Duodenal mucosa (tissue), 2 donors: ENCODE measurements at regions not wholly inside any gene's neighbourhood (a gene's known extent, or its start where the extent isn't known, plus 50 kb on each side); places are given as distances from the start of the nearest gene placed in this dataset.

Experiments
- H3K27ac ChIP-seq: one replicate; pipeline ENCODE4 v1.7.0; 2013; ENCODE audit warnings: low read depth, low read length
- H3K27me3 ChIP-seq, 2 donors: one replicate each; pipeline ENCODE4 v1.7.0; 2013; ENCODE audit warnings: low read length in 2 of 2, control low read depth in 1 of 2; ENCODE audit not compliant: insufficient read depth in 2 of 2, control insufficient read depth in 1 of 2
- H3K36me3 ChIP-seq, 2 donors: one replicate each; pipeline ENCODE4 v1.7.0; 2013; ENCODE audit warnings: low read length in 2 of 2, control low read depth in 1 of 2; ENCODE audit not compliant: insufficient read depth in 2 of 2, control insufficient read depth in 1 of 2
- H3K4me1 ChIP-seq, 2 donors: one replicate each; pipeline ENCODE4 v1.7.0; 2013; ENCODE audit warnings: low read length in 2 of 2, control low read depth in 1 of 2; ENCODE audit not compliant: insufficient read depth in 2 of 2, control insufficient read depth in 1 of 2
- H3K4me3 ChIP-seq, 2 donors: one replicate each; pipeline ENCODE4 v1.7.0; 2013; ENCODE audit warnings: low read length in 2 of 2, low read depth in 1 of 2
- H3K9ac ChIP-seq, 2 donors: one replicate each; pipeline ENCODE4 v1.7.0; 2013; ENCODE audit warnings: low read length in 2 of 2, low read depth in 1 of 2
- H3K9me3 ChIP-seq, 2 donors: one replicate each; pipeline ENCODE4 v1.7.0; 2013; ENCODE audit warnings: low read length in 2 of 2, control low read depth in 1 of 2; ENCODE audit not compliant: control insufficient read depth in 1 of 2

GRCh38 chr2:18849841-18850578 lies 260.6 kb upstream of the NT5C1B start:
- H3K27me3 ChIP-seq, result no peaks in the 10 kb centered on the region
- H3K4me1 ChIP-seq, result no peaks in the 10 kb centered on the region
- no peaks in the 10 kb centered on the region for H3K36me3 ChIP-seq
- no peak overlapping the region for H3K9ac ChIP-seq
- no peak overlapping the region for H3K4me3 ChIP-seq
- H3K9me3 ChIP-seq, result no peaks in the 10 kb centered on the region
- no peak overlapping the region for H3K27ac ChIP-seq

GRCh38 chr2:18848646-18849045 lies 259.3 kb upstream of the NT5C1B start:
- Histone ChIP-seq H3K4me1 (no peaks in the 10 kb centered on the region), H3K36me3 (no peaks in the 10 kb centered on the region), H3K27ac (no peak overlapping the region), H3K27me3 (no peaks in the 10 kb centered on the region), H3K9me3 (no peaks in the 10 kb centered on the region), H3K4me3 (no peak overlapping the region), H3K9ac (no peak overlapping the region)

- no peak overlapping the region for H3K9ac ChIP-seq
- H3K4me1 ChIP-seq, result no peaks in the 10 kb centered on the region
- H3K36me3 ChIP-seq, result no peaks in the 10 kb centered on the region
- no peaks in the 10 kb centered on the region for H3K27me3 ChIP-seq
- H3K27ac ChIP-seq, result no peak overlapping the region
- H3K4me3 ChIP-seq, result no peak overlapping the region
- no peaks in the 10 kb centered on the region for H3K9me3 ChIP-seq
Measured at GRCh38 chr2:18845854-18846445, 256.6 kb upstream of the NT5C1B start.

- Histone ChIP-seq H3K27me3 (no peaks in the 10 kb centered on the region), H3K9ac (no peak overlapping the region), H3K36me3 (no peaks in the 10 kb centered on the region), H3K9me3 (no peaks in the 10 kb centered on the region), H3K4me1 (no peaks in the 10 kb centered on the region), H3K27ac (no peak overlapping the region), H3K4me3 (no peak overlapping the region)
Measured at GRCh38 chr2:18842836-18843235, 253.5 kb upstream of the NT5C1B start.

GRCh38 chr2:18841248-18842150 lies 252.1 kb upstream of the NT5C1B start:
- no peak overlapping the region for H3K27ac ChIP-seq
- no peak overlapping the region for H3K4me3 ChIP-seq
- no peak overlapping the region for H3K9ac ChIP-seq
- H3K9me3 ChIP-seq, result no peaks in the 10 kb centered on the region
- H3K27me3 ChIP-seq, result no peaks in the 10 kb centered on the region
- H3K4me1 ChIP-seq, result no peaks in the 10 kb centered on the region
- no peaks in the 10 kb centered on the region for H3K36me3 ChIP-seq

GRCh38 chr2:18837240-18837639 lies 247.9 kb upstream of the NT5C1B start:
- H3K36me3 ChIP-seq, result no peaks in the 10 kb centered on the region
- H3K27ac ChIP-seq, result no peak overlapping the region

GRCh38 chr2:18836436-18836835 lies 247.1 kb upstream of the NT5C1B start:
- no peak overlapping the region for H3K27ac ChIP-seq
- peaks cover under 1 to 5% of the 10 kb centered on the region in 2 donors for H3K4me1 ChIP-seq
- H3K36me3 ChIP-seq, result no peaks in the 10 kb centered on the region
- H3K4me3 ChIP-seq, result no peak overlapping the region
- H3K9ac ChIP-seq, result no peak overlapping the region
- no peaks in the 10 kb centered on the region for H3K27me3 ChIP-seq
- no peaks in the 10 kb centered on the region for H3K9me3 ChIP-seq

More at GRCh38 chr2:18837240-18837639, 247.9 kb upstream of the NT5C1B start:
- no peak overlapping the region for H3K4me3 ChIP-seq
- H3K9ac ChIP-seq, result no peak overlapping the region
- H3K27me3 ChIP-seq, result no peaks in the 10 kb centered on the region
- no peaks in the 10 kb centered on the region for H3K4me1 ChIP-seq
- no peaks in the 10 kb centered on the region for H3K9me3 ChIP-seq

GRCh38 chr2:18835787-18836186 lies 246.4 kb upstream of the NT5C1B start:
- H3K9me3 ChIP-seq, result no peaks in the 10 kb centered on the region
- no peaks in the 10 kb centered on the region for H3K27me3 ChIP-seq

GRCh38 chr2:18834341-18834740 lies 245.0 kb upstream of the NT5C1B start:
- H3K36me3 ChIP-seq, result no peaks in the 10 kb centered on the region
- no peak overlapping the region for H3K4me3 ChIP-seq
- no peaks in the 10 kb centered on the region for H3K9me3 ChIP-seq
- no peak overlapping the region for H3K9ac ChIP-seq
- no peak overlapping the region for H3K27ac ChIP-seq
- H3K27me3 ChIP-seq, result no peaks in the 10 kb centered on the region
- peaks cover 7 to 16% of the 10 kb centered on the region in 2 donors for H3K4me1 ChIP-seq

More at GRCh38 chr2:18835787-18836186, 246.4 kb upstream of the NT5C1B start:
- no peaks in the 10 kb centered on the region for H3K36me3 ChIP-seq
- no peak overlapping the region for H3K9ac ChIP-seq
- H3K4me3 ChIP-seq, result no peak overlapping the region
- no peak overlapping the region for H3K27ac ChIP-seq
- peaks cover 7 to 12% of the 10 kb centered on the region in 2 donors for H3K4me1 ChIP-seq

- Histone ChIP-seq H3K4me3 (no peak overlapping the region), H3K9me3 (no peaks in the 10 kb centered on the region), H3K9ac (no peak overlapping the region), H3K36me3 (no peaks in the 10 kb centered on the region), H3K27ac (no peak overlapping the region), H3K27me3 (no peaks in the 10 kb centered on the region), H3K4me1 (peaks cover 7 to 19% of the 10 kb centered on the region in 2 donors)
Measured at GRCh38 chr2:18833941-18834340, 244.6 kb upstream of the NT5C1B start.
